TTC549 (cell line): ENCODE measurements at regions not wholly inside any gene's neighbourhood (a gene's known extent, or its start where the extent isn't known, plus 50 kb on each side); places are given as distances from the start of the nearest gene placed in this dataset.

Experiments used
- FAIRE-seq: peaks from 2 replicates; lab custom pipeline; 2012; peaks lifted over from hg19 to GRCh38; lab: Jason Lieb, UNC

GRCh38 chr13:57443494-57443893 is 188.1 kb upstream of the PCDH17 start:
- FAIRE-seq, result no peak

- no peak for FAIRE-seq
Measured at GRCh38 chr13:57450356-57450755, 181.2 kb upstream of the PCDH17 start.

DNA sequence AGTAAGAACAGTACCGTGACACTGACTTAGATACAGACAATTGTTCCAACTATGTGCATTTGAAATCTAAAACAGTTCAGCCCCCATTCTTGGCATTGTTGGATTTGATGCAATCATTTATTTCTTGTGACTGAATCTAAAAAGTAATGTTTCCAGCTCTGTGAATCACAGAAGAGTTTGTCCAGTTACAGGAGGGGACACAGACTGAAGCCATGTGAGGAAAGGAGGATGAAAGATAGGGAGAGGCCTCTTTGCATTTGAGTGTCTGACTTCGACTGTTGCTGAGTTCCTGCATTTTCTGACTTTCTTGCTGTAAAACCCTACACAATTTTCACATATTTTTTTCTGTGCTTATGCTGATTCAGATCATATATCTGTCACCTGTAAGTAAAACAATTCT is 179.3 kb upstream of the PCDH17 start:
- FAIRE-seq, result no peak

DNA sequence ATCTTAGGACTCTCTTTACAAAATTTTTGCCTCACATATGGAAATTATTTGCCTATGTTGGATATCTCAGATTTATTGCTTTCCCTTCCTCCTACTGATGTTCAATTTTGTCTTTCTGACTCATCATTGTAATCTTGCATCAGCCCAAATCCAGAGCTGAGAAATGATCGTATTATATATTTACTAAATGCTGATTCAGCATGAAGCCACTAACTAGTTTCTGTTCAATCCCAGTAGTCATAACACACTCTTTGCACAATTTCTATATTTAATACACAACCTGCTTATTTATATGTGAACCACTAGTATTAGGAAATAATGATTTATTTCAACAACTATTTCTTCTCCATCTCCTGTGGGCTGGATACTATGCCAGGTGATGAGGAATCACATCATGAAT is 161.1 kb upstream of the PCDH17 start:
- FAIRE-seq, result no peak

DNA sequence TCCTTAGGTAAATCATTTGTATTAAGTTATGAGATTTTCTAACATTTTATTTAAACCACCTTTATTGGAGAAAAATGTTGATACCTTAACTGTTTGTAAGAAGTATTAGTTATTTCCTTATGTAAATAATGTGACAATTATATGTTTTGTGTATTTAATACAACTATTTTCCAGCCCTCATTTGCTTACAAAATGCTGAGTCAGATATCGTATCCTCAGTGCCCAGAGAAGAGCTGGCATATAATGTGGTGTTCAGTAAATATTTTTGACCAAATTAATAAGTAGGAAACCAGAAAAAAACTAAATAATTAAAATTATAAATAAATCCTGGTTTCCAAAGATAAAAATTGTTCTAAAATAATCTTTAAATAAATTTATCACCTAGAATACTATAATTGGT is 140.2 kb upstream of the PCDH17 start:
- FAIRE-seq, result no peak

DNA sequence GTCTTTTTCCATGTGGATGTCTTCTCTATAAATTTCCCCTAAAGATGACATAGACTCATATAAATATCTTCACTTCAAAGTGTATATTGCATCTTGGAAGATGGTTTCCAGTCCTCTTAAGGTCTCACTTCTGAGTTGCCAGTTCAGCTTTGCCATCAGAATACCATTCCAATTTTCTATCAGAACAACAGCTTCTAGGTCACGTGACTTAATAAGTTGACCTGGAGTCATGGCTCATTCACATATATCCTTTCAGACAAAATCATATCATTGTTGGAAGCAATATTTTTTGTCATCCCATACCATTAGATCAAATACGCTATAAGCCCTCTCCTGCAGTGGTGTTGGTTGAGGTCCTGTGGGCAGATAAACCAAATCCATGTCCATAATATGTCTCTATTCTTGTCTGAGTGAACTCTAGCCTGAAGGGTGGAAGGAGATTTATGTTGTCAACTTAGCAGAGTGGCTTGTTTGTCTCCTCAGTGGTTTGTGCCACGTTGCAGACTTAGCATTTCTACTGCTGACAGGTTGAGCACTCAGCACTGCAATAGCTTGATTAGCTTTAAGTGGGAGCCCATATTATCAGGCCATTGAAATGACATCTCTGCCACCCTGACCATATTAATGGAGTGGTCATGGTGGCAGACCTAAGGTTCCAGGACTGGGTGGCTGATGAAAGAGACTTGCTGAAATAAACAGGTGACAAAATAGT is 123.6 kb upstream of the PCDH17 start:
- FAIRE-seq, result no peak

- FAIRE-seq, result no peak
Measured at GRCh38 chr13:57511603-57512002, 119.9 kb upstream of the PCDH17 start.

- FAIRE-seq, result no peak
Measured at GRCh38 chr13:57527114-57527735, 104.3 kb upstream of the PCDH17 start.

DNA sequence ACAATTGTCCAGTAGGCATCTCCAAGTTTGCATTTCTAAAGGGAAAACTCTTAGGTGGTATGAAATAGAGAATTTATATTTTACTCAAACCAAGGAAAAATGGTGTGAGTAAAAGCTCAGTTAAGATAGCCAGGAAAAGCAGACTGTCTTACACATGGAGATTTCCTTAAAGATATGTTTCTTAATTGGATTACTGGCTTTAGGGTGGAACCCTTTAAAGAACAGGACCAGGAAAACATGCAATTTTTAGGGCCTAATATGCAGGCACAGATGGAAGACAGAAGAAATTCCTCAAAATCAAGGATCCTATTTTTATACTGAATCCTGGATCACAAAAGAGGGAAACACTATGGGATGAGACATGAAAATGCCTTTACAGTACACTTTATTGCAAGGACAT is 100.3 kb upstream of the PCDH17 start:
- no peak for FAIRE-seq

- FAIRE-seq, result no peak
Measured at GRCh38 chr13:57546942-57547341, 84.6 kb upstream of the PCDH17 start.

GRCh38 chr13:57552437-57552836 is 79.1 kb upstream of the PCDH17 start:
- FAIRE-seq, result no peak

DNA sequence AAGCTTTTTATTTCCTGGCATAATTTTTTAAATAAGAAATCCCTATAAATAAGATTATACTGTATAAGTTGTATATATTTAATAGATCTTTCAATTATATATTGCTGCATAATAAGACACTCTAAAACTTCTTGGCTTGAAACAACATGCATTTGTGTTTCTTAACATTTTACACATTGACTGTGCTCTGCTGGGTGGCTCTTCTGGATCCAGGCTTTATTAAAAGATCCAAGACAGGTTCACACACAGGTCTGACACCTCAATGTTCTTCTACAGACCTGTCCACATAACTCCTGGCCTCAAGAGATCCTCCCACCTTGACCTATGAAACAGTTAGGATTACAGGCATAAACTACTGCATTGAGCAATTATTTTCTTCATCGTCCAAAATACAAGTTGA is 77.6 kb upstream of the PCDH17 start:
- FAIRE-seq, result no peak

GRCh38 chr13:57558051-57558467 is 73.5 kb upstream of the PCDH17 start:
- peak; percentile 47 for FAIRE-seq

GRCh38 chr13:57568865-57569264 is 62.7 kb upstream of the PCDH17 start:
- FAIRE-seq, result no peak

- no peak for FAIRE-seq
Measured at GRCh38 chr13:57569986-57570385, 61.6 kb upstream of the PCDH17 start.
